Stimulated activated naive B cell treated with anti-CD40 and anti-IgM and Interleukin-4, amounts not matched to agents 10 μg/mL and 1 μg/mL and 100 μg/mL, for 72 hours (primary cell): ENCODE measurements at regions not wholly inside any gene's neighbourhood (a gene's known extent, or its start where the extent isn't known, plus 50 kb on each side); places are given as distances from the start of the nearest gene placed in this dataset.

Experiments
- ATAC-seq, 2 donors: fragments of 150-1000 bp; cut with Tn5 transposase; replicated peaks; 2 replicates each; pipeline ENCODE4 v1.10.0; 2021; ENCODE audit warnings: moderate library complexity in 1 of 2
- DNase-seq: peaks from one replicate; pipeline ENCODE4 v3.0.0; 2021
- H3K27ac Mint-ChIP-seq: one replicate; pipeline ENCODE4 v1.8.0; 2022; ENCODE audit warnings: mild to moderate bottlenecking, mixed read lengths
- H3K27me3 Mint-ChIP-seq, 2 donors: one replicate each; pipeline ENCODE4 v1.8.0; 2022; ENCODE audit warnings: mixed read lengths in 2 of 2
- H3K36me3 Mint-ChIP-seq, 2 donors: one replicate each; pipeline ENCODE4 v1.8.0; 2022; ENCODE audit warnings: mixed read lengths in 2 of 2, mild to moderate bottlenecking in 1 of 2
- H3K4me1 Mint-ChIP-seq, 2 donors: one replicate each; pipeline ENCODE4 v1.8.0; 2022; ENCODE audit warnings: mixed read lengths in 2 of 2, mild to moderate bottlenecking in 1 of 2
- H3K4me3 Mint-ChIP-seq, 2 donors: one replicate each; pipeline ENCODE4 v1.8.0; 2022; ENCODE audit warnings: mild to moderate bottlenecking in 2 of 2, mixed read lengths in 2 of 2, moderate library complexity in 1 of 2
- H3K9me3 Mint-ChIP-seq, 2 donors: one replicate each; pipeline ENCODE4 v1.8.0; 2022; ENCODE audit warnings: mixed read lengths in 2 of 2, mild to moderate bottlenecking in 1 of 2

- H3K36me3 Mint-ChIP-seq, result peaks cover 0 to 5% of the 10 kb centered on the region in 2 donors
- H3K4me3 Mint-ChIP-seq, result no peak overlapping the region
- H3K9me3 Mint-ChIP-seq, result peaks cover 5% of the 10 kb centered on the region in 2 donors
- no peak overlapping the region for H3K27ac Mint-ChIP-seq
- H3K27me3 Mint-ChIP-seq, result peaks cover 14 to 15% of the 10 kb centered on the region in 2 donors
- ATAC-seq (no peak), DNase-seq (no peak)
- no peaks in the 10 kb centered on the region for H3K4me1 Mint-ChIP-seq
Observed at GRCh38 chr12:41940571-41940970, 204.1 kb downstream of the GXYLT1 start.

GRCh38 chr12:41936333-41936732, 208.3 kb downstream of the GXYLT1 start:
- DNase-seq (no peak), ATAC-seq (no peak)
- H3K36me3 Mint-ChIP-seq, result no peaks in the 10 kb centered on the region
- H3K27me3 Mint-ChIP-seq, result peaks cover 5 to 9% of the 10 kb centered on the region in 2 donors
- H3K9me3 Mint-ChIP-seq, result no peaks in the 10 kb centered on the region
- H3K27ac Mint-ChIP-seq, result no peak overlapping the region
- H3K4me3 Mint-ChIP-seq, result no peak overlapping the region
- H3K4me1 Mint-ChIP-seq, result peaks cover 3 to 15% of the 10 kb centered on the region in 2 donors

GRCh38 chr12:41935911-41936310, 208.8 kb downstream of the GXYLT1 start:
- Mint-ChIP-seq H3K27ac (no peak overlapping the region), H3K27me3 (peaks cover 5 to 9% of the 10 kb centered on the region in 2 donors), H3K4me3 (no peak overlapping the region), H3K4me1 (peaks cover 3 to 15% of the 10 kb centered on the region in 2 donors), H3K9me3 (no peaks in the 10 kb centered on the region), H3K36me3 (no peaks in the 10 kb centered on the region)
- no peak for DNase-seq
- no peak for ATAC-seq

- peak overlapping the region; percentile 34 for H3K27ac Mint-ChIP-seq
- ATAC-seq (peak; percentile 86 to 87), DNase-seq (peak; percentile 26)
- H3K9me3 Mint-ChIP-seq, result no peaks in the 10 kb centered on the region
- H3K4me1 Mint-ChIP-seq, result peaks cover 5 to 18% of the 10 kb centered on the region in 2 donors
- peak overlapping the region; percentile 77 to 87 for H3K4me3 Mint-ChIP-seq
- peaks cover 5 to 12% of the 10 kb centered on the region in 2 donors for H3K27me3 Mint-ChIP-seq
- H3K36me3 Mint-ChIP-seq, result no peaks in the 10 kb centered on the region
Observed at GRCh38 chr12:41932470-41932991, 212.1 kb downstream of the GXYLT1 start.

GRCh38 chr12:41930866-41931437, 213.7 kb downstream of the GXYLT1 start:
- no peak for ATAC-seq
- no peak overlapping the region for H3K27ac Mint-ChIP-seq

GRCh38 chr12:41924111-41924510, 220.6 kb downstream of the GXYLT1 start:
- Mint-ChIP-seq H3K36me3 (no peaks in the 10 kb centered on the region), H3K27ac (no peak overlapping the region), H3K9me3 (no peaks in the 10 kb centered on the region), H3K4me3 (no peak overlapping the region), H3K27me3 (no peaks in the 10 kb centered on the region), H3K4me1 (no peaks in the 10 kb centered on the region)
- DNase-seq (no peak), ATAC-seq (no peak)

More at GRCh38 chr12:41930866-41931437, 213.7 kb downstream of the GXYLT1 start:
- Mint-ChIP-seq H3K4me1 (peaks cover 5 to 18% of the 10 kb centered on the region in 2 donors), H3K36me3 (no peaks in the 10 kb centered on the region), H3K4me3 (peak overlapping the region; percentile 35 to 41), H3K9me3 (no peaks in the 10 kb centered on the region), H3K27me3 (peaks cover 0 to 7% of the 10 kb centered on the region in 2 donors)
- no peak for DNase-seq

GRCh38 chr12:41923351-41923750, 221.3 kb downstream of the GXYLT1 start:
- Mint-ChIP-seq H3K27me3 (no peaks in the 10 kb centered on the region), H3K36me3 (no peaks in the 10 kb centered on the region), H3K27ac (no peak overlapping the region), H3K4me3 (no peak overlapping the region), H3K4me1 (no peaks in the 10 kb centered on the region), H3K9me3 (no peaks in the 10 kb centered on the region)
- ATAC-seq (no peak), DNase-seq (no peak)

GRCh38 chr12:41920355-41920754, 224.3 kb downstream of the GXYLT1 start:
- DNase-seq, result no peak
- H3K9me3 Mint-ChIP-seq, result no peaks in the 10 kb centered on the region
- H3K27ac Mint-ChIP-seq, result no peak overlapping the region
- peaks cover 6% of the 10 kb centered on the region in 2 donors for H3K27me3 Mint-ChIP-seq
- H3K4me1 Mint-ChIP-seq, result no peaks in the 10 kb centered on the region
- no peak for ATAC-seq
- H3K36me3 Mint-ChIP-seq, result no peaks in the 10 kb centered on the region
- no peak overlapping the region for H3K4me3 Mint-ChIP-seq

- H3K4me1 Mint-ChIP-seq, result no peaks in the 10 kb centered on the region
- no peaks in the 10 kb centered on the region for H3K36me3 Mint-ChIP-seq
- H3K27ac Mint-ChIP-seq, result no peak overlapping the region
- H3K4me3 Mint-ChIP-seq, result no peak overlapping the region
- peaks cover 6% of the 10 kb centered on the region in 2 donors for H3K27me3 Mint-ChIP-seq
- DNase-seq (no peak), ATAC-seq (no peak)
- H3K9me3 Mint-ChIP-seq, result no peaks in the 10 kb centered on the region
Observed at GRCh38 chr12:41919526-41920261, 225.0 kb downstream of the GXYLT1 start.

- no peak for ATAC-seq
- H3K36me3 Mint-ChIP-seq, result no peaks in the 10 kb centered on the region
- no peak overlapping the region for H3K4me3 Mint-ChIP-seq
- H3K9me3 Mint-ChIP-seq, result peaks cover 0 to under 1% of the 10 kb centered on the region in 2 donors
- DNase-seq, result no peak
- peaks cover 6% of the 10 kb centered on the region in 2 donors for H3K27me3 Mint-ChIP-seq
- peaks cover under 1 to 4% of the 10 kb centered on the region in 2 donors for H3K4me1 Mint-ChIP-seq
- H3K27ac Mint-ChIP-seq, result no peak overlapping the region
Observed at GRCh38 chr12:41919048-41919447, 225.6 kb downstream of the GXYLT1 start.

- ATAC-seq (no peak), DNase-seq (no peak)
- H3K4me1 Mint-ChIP-seq, result peaks cover 5 to 10% of the 10 kb centered on the region in 2 donors
- no peak overlapping the region for H3K27ac Mint-ChIP-seq
- peaks cover 6% of the 10 kb centered on the region in 2 donors for H3K27me3 Mint-ChIP-seq
- H3K9me3 Mint-ChIP-seq, result peaks cover 0 to 4% of the 10 kb centered on the region in 2 donors
- H3K4me3 Mint-ChIP-seq, result no peak overlapping the region
- H3K36me3 Mint-ChIP-seq, result no peaks in the 10 kb centered on the region
Observed at GRCh38 chr12:41917938-41918341, 226.7 kb downstream of the GXYLT1 start.

- H3K27ac Mint-ChIP-seq, result no peak overlapping the region
- peaks cover 0 to 4% of the 10 kb centered on the region in 2 donors for H3K9me3 Mint-ChIP-seq
- peaks cover 5 to 10% of the 10 kb centered on the region in 2 donors for H3K4me1 Mint-ChIP-seq
- H3K27me3 Mint-ChIP-seq, result peaks cover 6% of the 10 kb centered on the region in 2 donors
- no peak overlapping the region for H3K4me3 Mint-ChIP-seq
- ATAC-seq, result no peak
- no peaks in the 10 kb centered on the region for H3K36me3 Mint-ChIP-seq
- no peak for DNase-seq
Observed at GRCh38 chr12:41917181-41917580, 227.5 kb downstream of the GXYLT1 start.

GRCh38 chr12:41910578-41911320, 233.9 kb downstream of the GXYLT1 start:
- ATAC-seq (no peak), DNase-seq (no peak)
- H3K9me3 Mint-ChIP-seq, result peaks cover 0 to 4% of the 10 kb centered on the region in 2 donors
- no peak overlapping the region for H3K4me3 Mint-ChIP-seq
- H3K27ac Mint-ChIP-seq, result no peak overlapping the region
- H3K36me3 Mint-ChIP-seq, result no peaks in the 10 kb centered on the region
- H3K4me1 Mint-ChIP-seq, result peaks cover 5 to 10% of the 10 kb centered on the region in 2 donors
- H3K27me3 Mint-ChIP-seq, result no peaks in the 10 kb centered on the region

GRCh38 chr12:41908206-41908605, 236.5 kb downstream of the GXYLT1 start:
- H3K36me3 Mint-ChIP-seq, result no peaks in the 10 kb centered on the region
- DNase-seq, result no peak
- H3K4me1 Mint-ChIP-seq, result no peaks in the 10 kb centered on the region
- no peak overlapping the region for H3K4me3 Mint-ChIP-seq
- no peaks in the 10 kb centered on the region for H3K27me3 Mint-ChIP-seq
- no peak for ATAC-seq
- H3K27ac Mint-ChIP-seq, result no peak overlapping the region
- H3K9me3 Mint-ChIP-seq, result no peaks in the 10 kb centered on the region
